C4-2B (cell line): ENCODE measurements at regions not wholly inside any gene's neighbourhood (a gene's known extent, or its start where the extent isn't known, plus 50 kb on each side); places are given as distances from the start of the nearest gene placed in this dataset.

Source experiments
- CTCF ChIP-seq: fragments of 450-650 bp; conservative IDR thresholded peaks from 2 replicates; pipeline ENCODE4 v1.5.1; 2017; ENCODE audit warnings: mild to moderate bottlenecking
- ZFX ChIP-seq: fragments of 450-650 bp; IDR thresholded peaks from 2 replicates; pipeline ENCODE4 v1.6.1; 2017

- TF ChIP-seq CTCF (peak; percentile 43), ZFX (no peak)
Measured at GRCh38 chr10:123272171-123272570, 118.0 kb downstream of the BUB3 start.
